GM12874 (cell line): ENCODE measurements at regions not wholly inside any gene's neighbourhood (a gene's known extent, or its start where the extent isn't known, plus 50 kb on each side); places are given as distances from the start of the nearest gene placed in this dataset.

Source experiments
- TF ChIP-seq, protein P1 (sequence below): IDR thresholded peaks from 2 replicates; pipeline ENCODE4 v1.5.1; 2011; ENCODE audit warnings: low read depth, mild to moderate bottlenecking, control low read depth, low read length, moderate library complexity; ENCODE audit not compliant: insufficient read depth

DNA sequence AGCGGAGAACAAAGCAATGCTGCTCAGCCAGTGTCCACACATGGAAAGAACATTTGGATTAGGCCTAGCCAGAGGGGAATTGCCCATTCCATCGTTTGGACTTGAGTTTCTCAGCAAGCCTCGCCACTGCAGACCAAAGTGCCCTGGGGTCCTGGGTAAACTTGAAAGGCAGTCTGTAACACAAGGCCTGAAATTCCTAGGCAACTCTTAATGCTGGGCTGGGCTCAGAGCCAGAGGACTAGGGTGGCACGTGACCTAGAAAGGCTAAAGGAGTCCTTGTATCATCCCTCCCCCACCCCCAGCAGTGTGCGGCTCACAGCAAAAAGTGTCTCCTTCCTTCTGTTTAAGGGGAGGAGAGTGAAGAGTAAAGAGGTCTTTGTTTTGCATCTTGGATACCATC is 210.4 kb upstream of the ARX start:
- TF ChIP-seq, protein P1, sequence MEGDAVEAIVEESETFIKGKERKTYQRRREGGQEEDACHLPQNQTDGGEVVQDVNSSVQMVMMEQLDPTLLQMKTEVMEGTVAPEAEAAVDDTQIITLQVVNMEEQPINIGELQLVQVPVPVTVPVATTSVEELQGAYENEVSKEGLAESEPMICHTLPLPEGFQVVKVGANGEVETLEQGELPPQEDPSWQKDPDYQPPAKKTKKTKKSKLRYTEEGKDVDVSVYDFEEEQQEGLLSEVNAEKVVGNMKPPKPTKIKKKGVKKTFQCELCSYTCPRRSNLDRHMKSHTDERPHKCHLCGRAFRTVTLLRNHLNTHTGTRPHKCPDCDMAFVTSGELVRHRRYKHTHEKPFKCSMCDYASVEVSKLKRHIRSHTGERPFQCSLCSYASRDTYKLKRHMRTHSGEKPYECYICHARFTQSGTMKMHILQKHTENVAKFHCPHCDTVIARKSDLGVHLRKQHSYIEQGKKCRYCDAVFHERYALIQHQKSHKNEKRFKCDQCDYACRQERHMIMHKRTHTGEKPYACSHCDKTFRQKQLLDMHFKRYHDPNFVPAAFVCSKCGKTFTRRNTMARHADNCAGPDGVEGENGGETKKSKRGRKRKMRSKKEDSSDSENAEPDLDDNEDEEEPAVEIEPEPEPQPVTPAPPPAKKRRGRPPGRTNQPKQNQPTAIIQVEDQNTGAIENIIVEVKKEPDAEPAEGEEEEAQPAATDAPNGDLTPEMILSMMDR = no peak

DNA sequence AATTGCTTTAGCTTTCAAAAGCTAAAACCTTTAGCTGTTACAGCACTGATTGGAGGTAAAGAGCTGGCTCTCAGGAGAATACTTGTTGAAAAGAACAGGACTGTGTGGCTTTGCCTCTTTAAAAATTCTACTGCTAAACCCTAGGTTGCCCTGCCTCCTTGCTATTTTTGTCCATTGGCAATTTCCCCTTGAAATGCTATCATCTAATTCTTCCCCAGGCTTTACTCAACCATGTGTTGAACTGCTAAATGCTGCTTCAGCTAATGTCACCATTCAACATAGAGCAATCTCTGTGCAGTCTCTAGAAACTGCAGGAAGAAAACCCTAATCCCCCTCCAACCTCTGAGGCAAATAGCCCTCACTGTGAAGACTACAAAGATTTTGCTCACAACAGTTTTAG is 203.7 kb upstream of the ARX start:
- TF ChIP-seq, protein P1 = no peak

DNA sequence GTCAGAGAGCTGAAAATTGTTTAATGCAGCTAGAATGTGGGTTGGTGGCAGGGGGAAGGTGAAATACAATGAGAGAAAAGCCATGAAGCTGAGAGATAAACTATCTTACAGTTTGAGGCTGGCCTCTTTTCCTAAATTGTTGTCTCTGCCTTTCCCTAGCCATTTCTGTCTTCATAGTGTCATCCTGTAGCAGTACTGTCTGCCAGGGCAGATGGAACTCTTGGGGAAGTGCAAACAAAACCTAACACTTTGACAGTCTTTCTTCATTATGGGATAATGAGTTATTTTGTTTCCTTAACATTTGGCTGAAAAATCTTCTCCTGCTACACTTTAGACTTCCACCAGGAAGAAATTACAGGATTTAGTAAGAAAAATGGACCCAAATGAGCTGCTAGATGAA is 197.8 kb upstream of the ARX start:
- TF ChIP-seq, protein P1 = no peak

DNA sequence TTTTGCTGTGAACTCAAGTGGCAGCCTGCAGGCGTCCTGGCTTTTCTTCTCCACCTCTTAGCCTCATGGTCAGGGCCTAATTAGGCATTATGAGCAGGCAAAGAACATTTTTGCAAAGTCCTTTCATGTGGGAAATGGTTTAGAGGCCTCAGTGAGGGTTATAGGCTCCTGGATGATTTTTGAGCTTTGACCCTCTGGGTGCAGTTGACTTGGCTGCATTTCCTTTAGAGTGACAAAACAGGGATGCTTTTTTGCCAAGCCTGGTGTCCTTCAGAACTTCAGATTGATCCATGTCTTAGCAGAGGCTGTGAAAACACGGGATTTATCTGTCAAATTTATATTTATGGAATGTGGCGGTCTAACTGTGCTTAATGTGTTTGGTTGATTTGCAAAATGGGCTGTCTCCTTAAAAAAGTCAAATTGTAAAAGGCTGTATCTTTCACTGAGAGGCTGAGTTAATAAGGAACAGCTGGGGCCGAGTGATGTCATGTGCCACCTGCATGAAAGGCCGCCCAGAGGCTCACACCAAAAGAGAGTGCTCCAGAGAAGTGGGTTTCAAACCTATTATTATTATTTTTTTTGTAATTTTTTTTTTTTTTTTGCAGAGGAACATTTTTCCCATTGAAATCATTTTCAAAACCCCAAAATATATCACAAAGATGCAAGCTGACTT is 192.2 kb upstream of the ARX start:
- TF ChIP-seq, protein P1 = no peak

DNA sequence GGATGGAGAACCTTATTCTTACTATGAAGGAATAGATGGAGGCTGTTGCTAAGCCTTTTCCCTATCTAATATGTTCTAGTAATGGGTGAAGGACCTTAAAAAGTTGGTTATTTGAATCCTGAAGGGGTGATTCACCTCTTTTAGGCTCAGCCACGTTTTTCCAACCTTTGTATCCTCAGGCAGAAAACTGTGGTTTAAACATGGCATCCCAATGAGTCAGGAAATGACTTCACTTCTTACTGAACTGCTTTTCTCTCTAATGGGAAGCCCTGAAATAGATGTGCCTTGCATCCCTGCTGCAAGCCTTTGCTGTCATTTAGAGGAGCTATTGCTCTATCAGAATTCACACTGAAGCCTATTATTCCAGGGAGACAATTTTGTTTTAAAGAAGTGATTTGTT is 191.0 kb upstream of the ARX start:
- TF ChIP-seq, protein P1 = no peak

DNA sequence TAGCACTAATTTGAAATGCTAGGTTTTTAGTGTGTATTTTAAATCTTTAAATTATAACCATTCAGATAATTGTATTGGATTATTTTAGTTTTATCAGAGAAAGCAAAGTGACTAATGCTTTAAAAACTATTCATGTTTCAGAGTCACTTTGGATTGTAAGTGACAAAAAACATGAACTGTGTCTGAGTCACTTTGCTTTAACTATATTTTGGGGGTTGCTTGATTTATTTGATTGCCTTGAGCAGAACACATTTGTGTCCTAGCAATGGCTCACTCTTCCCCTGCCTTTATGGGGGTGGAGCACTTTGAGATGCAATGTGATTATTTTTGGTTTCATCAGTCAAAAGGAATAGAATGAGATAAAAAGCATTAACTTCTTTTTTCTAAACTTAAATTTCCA is 188.4 kb upstream of the ARX start:
- TF ChIP-seq, protein P1 = no peak

DNA sequence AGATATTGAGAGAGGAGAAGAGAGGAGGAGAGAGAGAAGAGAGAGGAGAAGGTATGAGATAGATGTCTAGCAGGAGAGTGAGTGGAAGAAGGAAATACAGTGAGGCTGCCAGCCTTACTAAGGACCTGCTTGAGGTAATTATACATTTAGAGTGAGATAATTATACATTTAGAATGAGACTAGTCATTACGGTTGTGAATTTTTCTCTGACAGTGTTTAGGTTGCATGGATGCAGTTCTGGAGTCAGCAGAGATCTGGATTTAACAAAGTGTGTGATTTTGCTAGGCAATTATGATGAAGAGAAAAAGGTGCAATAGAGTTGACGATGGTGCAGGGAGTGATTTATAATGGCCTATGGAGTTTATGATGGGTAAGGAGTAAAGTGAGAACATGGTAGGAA is 187.1 kb upstream of the ARX start:
- TF ChIP-seq, protein P1 = no peak
